ENCODE measurements at regions not wholly inside any gene's neighbourhood (a gene's known extent, or its start where the extent isn't known, plus 50 kb on each side); places are given as distances from the start of the nearest gene placed in this dataset.

- TF ChIP-seq GFI1B (tag by site-specific recombination; IDR thresholded peaks at IDR 0.05) = no peak
- TF ChIP-seq, protein P1, sequence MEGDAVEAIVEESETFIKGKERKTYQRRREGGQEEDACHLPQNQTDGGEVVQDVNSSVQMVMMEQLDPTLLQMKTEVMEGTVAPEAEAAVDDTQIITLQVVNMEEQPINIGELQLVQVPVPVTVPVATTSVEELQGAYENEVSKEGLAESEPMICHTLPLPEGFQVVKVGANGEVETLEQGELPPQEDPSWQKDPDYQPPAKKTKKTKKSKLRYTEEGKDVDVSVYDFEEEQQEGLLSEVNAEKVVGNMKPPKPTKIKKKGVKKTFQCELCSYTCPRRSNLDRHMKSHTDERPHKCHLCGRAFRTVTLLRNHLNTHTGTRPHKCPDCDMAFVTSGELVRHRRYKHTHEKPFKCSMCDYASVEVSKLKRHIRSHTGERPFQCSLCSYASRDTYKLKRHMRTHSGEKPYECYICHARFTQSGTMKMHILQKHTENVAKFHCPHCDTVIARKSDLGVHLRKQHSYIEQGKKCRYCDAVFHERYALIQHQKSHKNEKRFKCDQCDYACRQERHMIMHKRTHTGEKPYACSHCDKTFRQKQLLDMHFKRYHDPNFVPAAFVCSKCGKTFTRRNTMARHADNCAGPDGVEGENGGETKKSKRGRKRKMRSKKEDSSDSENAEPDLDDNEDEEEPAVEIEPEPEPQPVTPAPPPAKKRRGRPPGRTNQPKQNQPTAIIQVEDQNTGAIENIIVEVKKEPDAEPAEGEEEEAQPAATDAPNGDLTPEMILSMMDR (tag by site-specific recombination; IDR thresholded peaks at IDR 0.05) = no peak
- TF ChIP-seq, protein P2, sequence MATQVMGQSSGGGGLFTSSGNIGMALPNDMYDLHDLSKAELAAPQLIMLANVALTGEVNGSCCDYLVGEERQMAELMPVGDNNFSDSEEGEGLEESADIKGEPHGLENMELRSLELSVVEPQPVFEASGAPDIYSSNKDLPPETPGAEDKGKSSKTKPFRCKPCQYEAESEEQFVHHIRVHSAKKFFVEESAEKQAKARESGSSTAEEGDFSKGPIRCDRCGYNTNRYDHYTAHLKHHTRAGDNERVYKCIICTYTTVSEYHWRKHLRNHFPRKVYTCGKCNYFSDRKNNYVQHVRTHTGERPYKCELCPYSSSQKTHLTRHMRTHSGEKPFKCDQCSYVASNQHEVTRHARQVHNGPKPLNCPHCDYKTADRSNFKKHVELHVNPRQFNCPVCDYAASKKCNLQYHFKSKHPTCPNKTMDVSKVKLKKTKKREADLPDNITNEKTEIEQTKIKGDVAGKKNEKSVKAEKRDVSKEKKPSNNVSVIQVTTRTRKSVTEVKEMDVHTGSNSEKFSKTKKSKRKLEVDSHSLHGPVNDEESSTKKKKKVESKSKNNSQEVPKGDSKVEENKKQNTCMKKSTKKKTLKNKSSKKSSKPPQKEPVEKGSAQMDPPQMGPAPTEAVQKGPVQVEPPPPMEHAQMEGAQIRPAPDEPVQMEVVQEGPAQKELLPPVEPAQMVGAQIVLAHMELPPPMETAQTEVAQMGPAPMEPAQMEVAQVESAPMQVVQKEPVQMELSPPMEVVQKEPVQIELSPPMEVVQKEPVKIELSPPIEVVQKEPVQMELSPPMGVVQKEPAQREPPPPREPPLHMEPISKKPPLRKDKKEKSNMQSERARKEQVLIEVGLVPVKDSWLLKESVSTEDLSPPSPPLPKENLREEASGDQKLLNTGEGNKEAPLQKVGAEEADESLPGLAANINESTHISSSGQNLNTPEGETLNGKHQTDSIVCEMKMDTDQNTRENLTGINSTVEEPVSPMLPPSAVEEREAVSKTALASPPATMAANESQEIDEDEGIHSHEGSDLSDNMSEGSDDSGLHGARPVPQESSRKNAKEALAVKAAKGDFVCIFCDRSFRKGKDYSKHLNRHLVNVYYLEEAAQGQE (tag by site-specific recombination; IDR thresholded peaks at IDR 0.05) = no peak
- TF ChIP-seq ZXDB (tag by site-specific recombination; IDR thresholded peaks at IDR 0.05) = no peak
- no peak for TF ChIP-seq SP2 (tag by site-specific recombination; IDR thresholded peaks at IDR 0.05)
- no peak for TF ChIP-seq ZNF544 (tag by site-specific recombination; IDR thresholded peaks at IDR 0.05)
- TF ChIP-seq, protein P3, sequence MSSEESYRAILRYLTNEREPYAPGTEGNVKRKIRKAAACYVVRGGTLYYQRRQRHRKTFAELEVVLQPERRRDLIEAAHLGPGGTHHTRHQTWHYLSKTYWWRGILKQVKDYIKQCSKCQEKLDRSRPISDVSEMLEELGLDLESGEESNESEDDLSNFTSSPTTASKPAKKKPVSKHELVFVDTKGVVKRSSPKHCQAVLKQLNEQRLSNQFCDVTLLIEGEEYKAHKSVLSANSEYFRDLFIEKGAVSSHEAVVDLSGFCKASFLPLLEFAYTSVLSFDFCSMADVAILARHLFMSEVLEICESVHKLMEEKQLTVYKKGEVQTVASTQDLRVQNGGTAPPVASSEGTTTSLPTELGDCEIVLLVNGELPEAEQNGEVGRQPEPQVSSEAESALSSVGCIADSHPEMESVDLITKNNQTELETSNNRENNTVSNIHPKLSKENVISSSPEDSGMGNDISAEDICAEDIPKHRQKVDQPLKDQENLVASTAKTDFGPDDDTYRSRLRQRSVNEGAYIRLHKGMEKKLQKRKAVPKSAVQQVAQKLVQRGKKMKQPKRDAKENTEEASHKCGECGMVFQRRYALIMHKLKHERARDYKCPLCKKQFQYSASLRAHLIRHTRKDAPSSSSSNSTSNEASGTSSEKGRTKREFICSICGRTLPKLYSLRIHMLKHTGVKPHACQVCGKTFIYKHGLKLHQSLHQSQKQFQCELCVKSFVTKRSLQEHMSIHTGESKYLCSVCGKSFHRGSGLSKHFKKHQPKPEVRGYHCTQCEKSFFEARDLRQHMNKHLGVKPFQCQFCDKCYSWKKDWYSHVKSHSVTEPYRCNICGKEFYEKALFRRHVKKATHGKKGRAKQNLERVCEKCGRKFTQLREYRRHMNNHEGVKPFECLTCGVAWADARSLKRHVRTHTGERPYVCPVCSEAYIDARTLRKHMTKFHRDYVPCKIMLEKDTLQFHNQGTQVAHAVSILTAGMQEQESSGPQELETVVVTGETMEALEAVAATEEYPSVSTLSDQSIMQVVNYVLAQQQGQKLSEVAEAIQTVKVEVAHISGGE (tag by site-specific recombination; conservative IDR thresholded peaks at IDR 0.05; ENCODE audit: low read depth) = no peak
These were observed 65.3 kb downstream of the RHOB start for GRCh38 chr2:20512061-20512605.

Data from HEK293 (cell line).